Right forelimb (tissue), 1 donor: ENCODE measurements at regions not wholly inside any gene's neighbourhood (a gene's known extent, or its start where the extent isn't known, plus 50 kb on each side); places are given as distances from the start of the nearest gene placed in this dataset.
A peak's percentile ranks its signal among the peaks of the same experiment; 100 is the strongest.

Experiments
- DNase-seq: peaks from one replicate; pipeline ENCODE4 v3.0.0-alpha.2; 2018

DNA sequence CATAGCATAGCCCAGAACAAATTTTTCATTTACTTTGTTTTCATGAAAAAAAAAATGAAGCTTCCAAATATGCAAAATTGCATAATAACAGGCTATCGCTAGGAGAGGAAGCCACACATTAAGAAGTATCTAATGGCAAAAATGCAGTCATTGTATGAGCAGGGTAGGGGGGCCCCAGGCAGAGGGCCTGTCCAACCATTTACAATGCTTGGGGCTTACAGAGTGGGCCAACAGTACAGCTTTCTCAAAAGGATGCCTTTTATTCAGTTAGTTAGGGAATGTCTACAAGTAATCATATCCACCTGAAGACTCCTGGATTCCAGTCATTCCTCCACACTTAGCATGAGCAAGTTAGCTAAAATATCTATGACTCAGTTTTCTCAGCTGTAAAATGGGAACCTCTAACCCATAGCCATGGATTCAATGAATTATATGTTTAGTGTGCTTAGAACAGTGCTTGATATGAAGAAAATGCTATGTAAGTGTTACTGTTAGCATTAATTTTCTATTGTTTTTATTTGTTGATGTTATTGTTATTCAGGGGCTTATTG lies 117.7 kb downstream of the GAS1 start:
- no peak for DNase-seq

DNA sequence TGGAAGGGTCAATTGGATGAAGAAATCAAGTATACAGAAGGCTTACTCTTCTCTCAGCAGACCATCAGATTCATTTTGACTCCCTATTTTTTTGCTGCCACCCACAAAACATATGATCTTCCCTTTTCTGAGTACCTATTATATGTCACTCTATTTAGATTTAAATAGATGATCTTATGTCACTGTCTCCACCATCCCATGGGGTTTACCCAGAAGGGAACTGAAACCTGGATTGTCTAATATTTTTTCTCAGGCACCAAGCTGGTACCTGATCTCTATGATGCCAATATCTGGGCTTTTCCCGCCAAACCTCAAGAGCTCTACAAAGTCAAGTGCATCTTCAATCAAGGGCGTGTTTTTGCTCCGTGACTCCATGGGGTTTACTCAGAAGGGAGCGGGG lies 118.7 kb downstream of the GAS1 start:
- DNase-seq, result no peak

- no peak for DNase-seq
Observed at GRCh38 chr9:86827893-86828292, 119.4 kb downstream of the GAS1 start.

- DNase-seq, result no peak
Observed at GRCh38 chr9:86825299-86825698, 122.0 kb downstream of the GAS1 start.

DNA sequence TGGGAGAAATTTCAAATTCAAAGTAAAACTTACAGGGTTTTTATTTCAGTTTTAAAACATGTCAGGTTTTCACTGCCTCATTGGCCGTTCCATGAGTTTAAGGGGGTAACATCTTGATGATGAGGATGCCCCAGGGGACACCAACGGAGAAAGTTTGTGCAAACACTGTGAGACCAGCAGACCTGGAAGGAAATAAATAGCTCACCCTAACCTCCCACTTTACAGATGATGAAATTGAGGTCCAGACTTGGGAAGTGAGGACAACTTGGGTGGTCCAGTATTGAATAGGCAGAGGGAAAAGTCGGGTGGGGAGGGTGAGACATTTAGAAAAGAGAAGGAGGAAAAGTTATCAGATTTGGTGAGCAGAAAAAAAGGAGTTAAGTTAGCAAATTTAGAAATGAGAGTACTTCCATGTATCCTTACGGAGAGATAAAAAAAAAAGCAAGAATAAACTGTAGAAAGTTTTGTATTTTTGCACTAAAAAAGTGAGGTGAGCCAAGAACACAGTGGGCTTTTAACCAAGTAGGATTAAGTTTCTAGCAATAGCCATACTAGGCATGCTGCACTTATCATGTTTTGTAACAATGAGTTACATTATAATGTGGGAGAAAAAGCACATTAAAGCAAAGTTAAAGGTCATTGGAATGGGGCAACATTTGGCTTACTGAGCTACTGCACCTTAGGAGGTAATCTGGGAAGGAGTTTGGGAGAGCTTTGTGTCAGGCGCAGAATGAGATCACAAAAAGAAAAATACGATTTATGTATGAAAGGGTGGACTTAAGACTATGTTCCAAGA lies 125.1 kb downstream of the GAS1 start:
- DNase-seq, result no peak

DNA sequence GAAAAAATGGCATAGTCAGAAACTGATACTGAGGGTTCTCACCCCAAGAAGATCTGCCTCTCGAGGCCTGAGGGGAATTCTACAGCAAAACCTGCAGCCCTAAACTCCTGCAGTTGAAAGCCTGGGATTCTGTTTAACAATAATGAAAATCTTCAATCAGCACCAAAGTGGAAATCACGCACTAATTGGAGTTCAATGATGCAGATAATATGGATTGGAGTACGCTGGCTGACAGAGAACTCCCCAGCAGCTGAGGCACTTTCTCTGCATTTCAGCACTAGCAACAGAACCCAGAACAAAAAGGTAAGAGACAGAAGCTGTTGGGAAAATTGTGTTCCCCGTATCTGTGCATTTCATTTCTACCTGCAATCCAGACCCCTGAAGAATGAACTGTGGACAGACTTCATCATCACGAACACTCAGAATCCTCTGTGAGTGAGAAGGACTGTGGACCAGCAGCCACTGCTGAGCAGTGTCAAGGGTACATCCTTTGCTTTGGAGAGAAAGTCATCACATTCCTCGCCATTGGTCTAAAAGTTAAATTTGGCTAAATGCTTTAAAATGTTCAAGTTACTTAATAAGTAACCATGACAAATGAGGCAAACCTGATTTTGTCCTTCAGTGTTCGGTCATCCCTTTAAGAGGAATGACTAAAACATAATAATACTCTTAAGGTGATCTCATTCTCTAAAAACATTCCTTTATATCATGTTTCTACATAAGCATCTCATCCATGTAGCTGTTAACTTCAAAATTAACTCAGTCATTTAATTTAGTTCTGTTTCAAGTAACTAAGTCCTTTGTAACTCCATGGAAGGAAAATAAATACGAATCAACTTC lies 126.1 kb downstream of the GAS1 start:
- DNase-seq, result no peak

DNA sequence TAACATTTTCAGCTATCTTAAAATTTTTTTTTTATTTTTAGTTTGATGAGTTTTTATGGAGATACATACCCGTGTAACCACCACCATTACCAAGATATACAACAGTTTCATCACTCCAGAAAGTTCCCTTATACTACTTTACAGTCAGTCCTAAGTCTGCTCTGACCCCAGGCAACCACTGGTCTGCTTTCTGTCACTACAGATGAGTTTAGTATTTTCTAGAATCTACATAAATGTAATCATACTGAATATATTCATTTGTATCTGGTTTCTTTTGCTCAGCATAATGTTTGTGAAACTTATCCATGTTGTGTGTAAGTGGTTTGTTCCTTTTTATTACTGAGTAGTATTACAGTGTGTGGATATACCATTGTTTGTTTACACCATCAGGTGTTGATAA lies 127.8 kb downstream of the GAS1 start:
- DNase-seq, result no peak

- DNase-seq, result no peak
Observed at GRCh38 chr9:86818636-86819035, 128.7 kb downstream of the GAS1 start.

DNA sequence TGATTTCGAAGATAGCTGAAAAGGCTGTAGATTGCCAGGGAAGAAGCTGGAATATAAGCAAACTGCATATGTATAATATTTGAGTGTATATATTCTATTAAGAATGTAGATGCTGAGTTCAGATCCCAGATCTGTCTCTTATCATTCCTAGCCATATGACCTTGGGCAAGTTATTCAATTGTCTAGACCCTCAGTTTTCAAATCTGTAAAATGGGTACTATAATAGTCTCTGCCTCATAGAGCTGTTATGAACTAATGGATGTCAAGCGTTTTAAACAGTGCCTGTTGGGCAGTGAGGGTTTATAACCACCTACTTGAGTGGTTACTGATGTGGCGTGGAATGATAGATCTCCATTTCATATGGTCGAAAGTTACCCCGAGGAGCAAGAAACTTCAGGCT lies 130.4 kb downstream of the GAS1 start:
- no peak for DNase-seq

GRCh38 chr9:86816366-86816765 lies 130.9 kb downstream of the GAS1 start:
- no peak for DNase-seq

DNA sequence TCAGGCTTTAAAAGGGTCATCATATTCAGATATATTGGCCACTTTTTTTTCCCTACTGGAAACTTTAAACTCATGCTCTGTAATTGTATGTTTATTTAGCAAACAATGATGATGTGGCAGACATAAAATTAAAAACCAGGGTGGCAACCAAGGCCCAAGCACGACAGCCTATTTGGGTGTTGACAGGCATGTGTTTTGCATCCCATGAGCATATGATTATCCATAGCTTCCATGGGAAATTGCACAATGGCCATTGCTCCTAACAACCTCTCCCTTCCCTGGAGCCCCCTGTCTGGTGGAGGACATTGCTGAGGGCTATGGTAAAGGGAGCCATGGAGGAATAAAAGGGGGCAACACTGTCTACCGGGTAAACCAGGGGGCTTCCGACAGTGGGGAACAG lies 134.7 kb downstream of the GAS1 start:
- DNase-seq, result no peak

DNA sequence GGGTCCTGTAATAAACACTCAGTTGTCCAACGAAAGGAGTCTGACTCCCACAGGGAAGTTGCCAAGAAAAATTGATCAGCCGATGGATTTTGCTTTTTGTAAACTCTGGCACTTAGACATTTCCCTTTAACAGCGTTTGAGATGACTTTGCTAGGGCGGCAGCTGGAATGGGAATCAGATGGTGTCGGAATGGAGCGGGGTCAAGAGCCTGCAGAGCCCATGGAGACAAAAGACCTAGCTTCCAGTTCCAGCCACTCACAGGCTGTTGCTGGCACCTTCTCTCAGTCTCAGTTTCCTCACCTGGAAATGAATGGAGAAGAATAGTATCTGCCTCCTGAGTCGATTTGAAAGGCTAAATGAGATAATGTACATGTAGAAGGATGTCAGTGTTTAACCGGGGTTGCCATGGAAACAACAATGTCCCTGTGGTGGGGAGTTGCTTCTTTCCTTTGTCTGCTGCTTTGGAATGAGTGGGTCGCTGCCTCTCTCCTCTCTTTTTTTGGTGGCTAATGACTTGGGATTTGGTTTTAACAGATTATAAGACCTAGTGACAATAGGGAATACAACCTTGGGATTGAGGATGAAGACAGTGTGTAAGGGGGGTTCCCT lies 137.4 kb downstream of the GAS1 start:
- DNase-seq, result no peak

- no peak for DNase-seq
Observed at GRCh38 chr9:86809151-86809550, 138.2 kb downstream of the GAS1 start.

GRCh38 chr9:86807367-86807976 lies 139.8 kb downstream of the GAS1 start:
- DNase-seq, result peak; percentile 64

DNA sequence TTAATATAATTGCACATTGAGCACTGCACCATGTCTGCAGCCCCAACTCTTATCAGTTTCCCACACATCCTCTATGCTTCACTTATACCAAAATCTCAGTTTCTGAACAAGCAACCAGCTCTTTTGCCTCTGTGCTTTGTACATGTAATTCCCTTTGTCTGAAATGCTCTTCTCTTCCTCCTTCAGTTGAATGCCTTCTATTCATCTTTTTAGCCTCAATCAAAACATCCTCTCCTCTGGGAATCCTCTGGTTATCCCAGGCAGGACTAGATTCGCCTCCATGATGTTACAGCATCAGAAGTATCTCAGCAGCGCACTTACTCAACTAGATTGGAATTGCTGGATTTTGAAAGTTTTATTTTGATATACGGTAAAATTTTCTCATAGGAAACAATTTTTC lies 143.3 kb downstream of the GAS1 start:
- DNase-seq, result no peak

GRCh38 chr9:86802900-86803673 lies 144.2 kb downstream of the GAS1 start:
- DNase-seq, result no peak

GRCh38 chr9:86801246-86801645 lies 146.1 kb downstream of the GAS1 start:
- DNase-seq, result peak; percentile 89

- no peak for DNase-seq
Observed at GRCh38 chr9:86800681-86801080, 146.6 kb downstream of the GAS1 start.

DNA sequence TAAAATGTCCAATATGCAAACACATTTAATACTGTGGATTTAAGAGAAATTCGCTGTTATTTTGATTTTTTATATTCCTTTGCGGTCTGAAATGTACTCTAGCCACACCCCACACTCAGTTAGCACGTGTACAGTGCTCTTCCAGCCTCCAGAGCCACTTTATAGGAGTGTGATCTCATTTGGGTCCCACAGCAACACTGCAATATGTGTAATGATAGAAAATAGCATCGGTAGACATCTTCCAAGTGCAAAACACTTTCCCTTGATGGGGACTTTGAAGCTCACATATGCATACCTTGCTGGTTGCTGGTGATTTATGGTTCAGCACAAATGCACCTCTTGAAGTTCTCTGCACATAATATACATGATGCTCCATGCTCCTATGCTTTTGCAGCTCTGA lies 148.3 kb downstream of the GAS1 start:
- DNase-seq, result no peak

- DNase-seq, result no peak
Observed at GRCh38 chr9:86796666-86797065, 150.6 kb downstream of the GAS1 start.

- DNase-seq, result peak; percentile 79
Observed at GRCh38 chr9:86795823-86796553, 151.3 kb downstream of the GAS1 start.

- no peak for DNase-seq
Observed at GRCh38 chr9:86795047-86795442, 152.3 kb downstream of the GAS1 start.
